ENCODE measurements at regions not wholly inside any gene's neighbourhood (a gene's known extent, or its start where the extent isn't known, plus 50 kb on each side); places are given as distances from the start of the nearest gene placed in this dataset.
"Not testable (repeated sequence)": the region's sequence is repeated elsewhere in the genome, so short reads cannot be mapped to it uniquely, and the experiment has no call there.

- not testable (repeated sequence) for DNase-seq
Measured at GRCh38 chr21:10270211-10270610, 251.2 kb upstream of the TPTE start.

- not testable (repeated sequence) for DNase-seq
Measured at GRCh38 chr21:10271666-10272207, 249.6 kb upstream of the TPTE start.

- DNase-seq, result peak; percentile 6
Measured at GRCh38 chr21:10272216-10272615, 249.2 kb upstream of the TPTE start.

- no peak for DNase-seq
Measured at GRCh38 chr21:10273196-10273595, 248.2 kb upstream of the TPTE start.

- not testable (repeated sequence) for DNase-seq
Measured at GRCh38 chr21:10273794-10274338, 247.5 kb upstream of the TPTE start.
